Smooth muscle cell (in vitro differentiated cells): ENCODE measurements at regions not wholly inside any gene's neighbourhood (a gene's known extent, or its start where the extent isn't known, plus 50 kb on each side); places are given as distances from the start of the nearest gene placed in this dataset.

Source experiments
- DNase-seq: peaks from one replicate; lab custom pipeline; 2025; ENCODE audit not compliant: unreplicated experiment; lab: John Stamatoyannopoulos, UW
- H2AFZ ChIP-seq: fragments of 200-600 bp; sonication (generic); 2 replicates; pipeline ENCODE4 v1.6.0; 2016; ENCODE audit warnings: antibody characterized with exemption, low read depth, mild to moderate bottlenecking
- H3F3A ChIP-seq: fragments of 200-600 bp; sonication (generic); 2 replicates; pipeline ENCODE4 v1.6.0; 2017; ENCODE audit warnings: antibody characterized with exemption, low read depth
- H3K27ac ChIP-seq: fragments of 200-600 bp; sonication (generic); 2 replicates; pipeline ENCODE4 v1.5.1; 2016; ENCODE audit warnings: low read depth, mild to moderate bottlenecking
- H3K27me3 ChIP-seq: fragments of 200-600 bp; sonication (generic); 2 replicates; pipeline ENCODE4 v1.6.1; 2016; ENCODE audit warnings: low read depth, mild to moderate bottlenecking
- H3K36me3 ChIP-seq: fragments of 200-600 bp; sonication (generic); 2 replicates; pipeline ENCODE4 v1.5.1; 2016; ENCODE audit warnings: low read depth
- H3K4me1 ChIP-seq: fragments of 200-600 bp; sonication (generic); 2 replicates; pipeline ENCODE4 v1.5.1; 2016; ENCODE audit warnings: low read depth
- H3K4me2 ChIP-seq: fragments of 200-600 bp; sonication (generic); 2 replicates; pipeline ENCODE4 v1.6.0; 2016; ENCODE audit warnings: mild to moderate bottlenecking
- H3K4me3 ChIP-seq: fragments of 200-600 bp; sonication (generic); 2 replicates; pipeline ENCODE4 v1.5.1; 2016; ENCODE audit warnings: mild to moderate bottlenecking
- H3K79me2 ChIP-seq: fragments of 200-600 bp; sonication (generic); 2 replicates; pipeline ENCODE4 v1.6.0; 2016; ENCODE audit warnings: low read depth, mild to moderate bottlenecking
- H3K9ac ChIP-seq: fragments of 200-600 bp; sonication (generic); 2 replicates; pipeline ENCODE4 v1.6.0; 2016; ENCODE audit warnings: low read depth
- H3K9me3 ChIP-seq: fragments of 200-600 bp; sonication (generic); replicated peaks from 2 replicates; pipeline ENCODE4 v1.5.1; 2016; ENCODE audit warnings: low read depth
- H4K20me1 ChIP-seq: fragments of 200-600 bp; sonication (generic); 2 replicates; pipeline ENCODE4 v1.6.0; 2016; ENCODE audit warnings: low read depth
- WGBS: methylation state at CpG from one replicate; pipeline ENCODE4 v1.1.7; 2016; ENCODE audit warnings: low lambda C conversion rate; 5-methylcytosine and 5-hydroxymethylcytosine counted together
- TF ChIP-seq, protein P1 (sequence below): fragments of 200-600 bp; sonication (generic); IDR thresholded peaks from 2 replicates; pipeline ENCODE4 v1.5.1; 2017; ENCODE audit warnings: borderline replicate concordance, mild to moderate bottlenecking, antibody characterized with exemption; ENCODE audit not compliant: insufficient read depth, poor library complexity, severe bottlenecking

DNA sequence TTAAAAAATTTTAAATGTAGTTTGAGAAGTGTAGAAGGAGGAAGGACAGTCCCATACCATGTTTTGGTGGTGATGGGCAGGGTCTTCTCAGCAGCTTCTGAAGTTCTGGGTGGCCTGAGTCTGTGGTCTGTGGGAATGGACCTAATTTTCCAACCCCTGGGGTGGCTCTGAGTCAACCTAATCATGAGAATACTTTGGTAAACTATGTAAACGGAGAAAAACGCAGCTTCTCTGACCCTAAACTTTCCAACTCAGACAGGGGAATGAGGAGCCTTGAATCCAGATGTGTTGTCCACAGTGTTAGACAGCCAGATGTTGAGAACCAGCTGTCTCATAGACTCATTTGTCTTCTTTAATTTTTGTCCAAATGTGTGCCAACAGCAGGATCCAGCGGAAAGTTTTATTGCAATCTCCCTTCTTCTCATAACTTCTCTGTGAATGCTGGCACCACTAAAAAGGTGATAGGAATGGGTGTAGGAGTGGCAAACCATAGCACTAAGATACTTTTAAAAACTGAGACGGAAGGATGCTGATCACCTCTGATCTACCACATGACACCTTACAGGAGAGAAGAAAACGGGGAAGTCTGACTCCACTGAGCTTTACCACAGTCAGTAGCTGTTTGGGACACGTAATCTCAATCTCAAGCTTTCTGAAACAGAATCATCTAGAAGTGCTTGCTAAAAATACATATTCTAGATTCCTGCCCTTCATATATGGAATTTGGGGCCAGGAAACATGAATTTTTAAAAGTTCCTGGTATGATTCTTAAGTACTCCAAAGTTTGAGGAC lies 90.5 kb upstream of the PHYHIPL start:
- peaks cover 5% of the 10 kb centered on the region for H3F3A ChIP-seq
- H3K27me3 ChIP-seq, result no peaks in the 10 kb centered on the region
- TF ChIP-seq, protein P1, sequence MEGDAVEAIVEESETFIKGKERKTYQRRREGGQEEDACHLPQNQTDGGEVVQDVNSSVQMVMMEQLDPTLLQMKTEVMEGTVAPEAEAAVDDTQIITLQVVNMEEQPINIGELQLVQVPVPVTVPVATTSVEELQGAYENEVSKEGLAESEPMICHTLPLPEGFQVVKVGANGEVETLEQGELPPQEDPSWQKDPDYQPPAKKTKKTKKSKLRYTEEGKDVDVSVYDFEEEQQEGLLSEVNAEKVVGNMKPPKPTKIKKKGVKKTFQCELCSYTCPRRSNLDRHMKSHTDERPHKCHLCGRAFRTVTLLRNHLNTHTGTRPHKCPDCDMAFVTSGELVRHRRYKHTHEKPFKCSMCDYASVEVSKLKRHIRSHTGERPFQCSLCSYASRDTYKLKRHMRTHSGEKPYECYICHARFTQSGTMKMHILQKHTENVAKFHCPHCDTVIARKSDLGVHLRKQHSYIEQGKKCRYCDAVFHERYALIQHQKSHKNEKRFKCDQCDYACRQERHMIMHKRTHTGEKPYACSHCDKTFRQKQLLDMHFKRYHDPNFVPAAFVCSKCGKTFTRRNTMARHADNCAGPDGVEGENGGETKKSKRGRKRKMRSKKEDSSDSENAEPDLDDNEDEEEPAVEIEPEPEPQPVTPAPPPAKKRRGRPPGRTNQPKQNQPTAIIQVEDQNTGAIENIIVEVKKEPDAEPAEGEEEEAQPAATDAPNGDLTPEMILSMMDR, result no peak
- no peak overlapping the region for H2AFZ ChIP-seq
- no peak overlapping the region for H3K4me3 ChIP-seq
- no peak overlapping the region for H3K9ac ChIP-seq
- H3K79me2 ChIP-seq, result no peaks in the 10 kb centered on the region
- no peaks in the 10 kb centered on the region for H3K9me3 ChIP-seq
- no peaks in the 10 kb centered on the region for H4K20me1 ChIP-seq
- peak overlapping the region; percentile 49 for H3K4me2 ChIP-seq
- 63% methylated on average over 6 of the region's 6 CpGs for WGBS
- DNase-seq, result no peak
- no peaks in the 10 kb centered on the region for H3K36me3 ChIP-seq
- no peak overlapping the region for H3K27ac ChIP-seq
- H3K4me1 ChIP-seq, result peaks cover 5% of the 10 kb centered on the region

DNA sequence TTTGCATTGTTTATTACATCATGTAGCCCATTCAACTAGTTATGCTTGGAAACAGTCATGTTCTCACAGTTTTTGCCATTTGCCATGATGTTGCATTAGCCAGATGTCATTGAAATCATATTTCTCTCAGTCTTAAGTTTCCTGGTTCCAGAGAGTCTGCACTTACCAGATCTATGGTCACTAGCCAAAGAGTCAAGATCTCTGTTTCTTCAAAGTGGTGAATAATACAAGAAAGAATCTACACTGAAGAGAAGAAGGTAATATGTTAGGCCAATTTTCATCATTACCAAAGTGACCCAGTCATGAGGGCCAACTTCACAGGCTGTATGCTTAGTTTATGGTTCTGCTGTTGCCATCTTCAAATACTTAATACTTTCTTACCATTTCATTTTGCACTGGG lies 89.0 kb upstream of the PHYHIPL start:
- H3K4me3 ChIP-seq, result no peak overlapping the region
- H3K9ac ChIP-seq, result no peak overlapping the region
- no peaks in the 10 kb centered on the region for H4K20me1 ChIP-seq
- H3F3A ChIP-seq, result peaks cover 6% of the 10 kb centered on the region
- TF ChIP-seq, protein P1, result no peak
- H3K4me2 ChIP-seq, result no peak overlapping the region
- no peak for DNase-seq
- peaks cover 5% of the 10 kb centered on the region for H3K4me1 ChIP-seq
- no peaks in the 10 kb centered on the region for H3K27me3 ChIP-seq
- H3K79me2 ChIP-seq, result no peaks in the 10 kb centered on the region
- H3K27ac ChIP-seq, result no peak overlapping the region
- H3K36me3 ChIP-seq, result no peaks in the 10 kb centered on the region
- no peaks in the 10 kb centered on the region for H3K9me3 ChIP-seq
- H2AFZ ChIP-seq, result no peak overlapping the region

DNA sequence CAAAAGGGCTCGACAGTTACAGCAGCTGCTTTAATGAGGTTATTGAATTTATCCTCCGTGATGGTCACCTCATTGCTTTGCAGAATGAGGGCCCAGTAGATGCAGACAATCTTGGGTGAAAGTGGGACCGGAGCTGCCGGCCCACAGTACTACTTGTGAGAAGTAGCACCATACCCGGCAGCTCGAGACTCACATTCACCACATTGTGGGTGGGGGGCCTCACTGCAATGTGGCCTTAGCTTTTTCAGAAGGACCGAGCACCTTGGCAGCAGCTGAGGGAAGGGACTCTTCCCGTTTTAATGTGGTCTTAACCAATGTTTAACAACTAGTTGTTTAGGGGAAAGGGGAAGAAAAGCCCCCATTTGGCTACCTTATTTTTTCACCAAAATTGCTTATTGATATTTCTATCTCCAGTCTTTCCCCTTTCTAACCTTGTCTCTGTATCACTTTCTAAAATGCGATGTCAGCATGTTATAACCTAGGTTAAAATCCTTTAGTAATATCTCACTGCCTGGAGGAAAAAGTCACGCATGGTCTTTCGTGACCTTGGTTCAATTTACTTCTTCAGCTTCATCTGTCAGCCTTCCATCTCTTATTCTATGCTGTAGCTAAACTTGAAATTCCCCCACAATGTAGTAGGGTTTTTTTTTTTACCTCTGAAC lies 87.4 kb upstream of the PHYHIPL start:
- no peak overlapping the region for H3K9ac ChIP-seq

More for the DNA sequence above, 87.4 kb upstream of the PHYHIPL start:
- Histone ChIP-seq H3K79me2 (no peaks in the 10 kb centered on the region), H3K27ac (no peak overlapping the region), H2AFZ (no peak overlapping the region), H3K36me3 (no peaks in the 10 kb centered on the region), H3F3A (peaks cover 8% of the 10 kb centered on the region), H3K4me2 (no peak overlapping the region), H3K4me3 (no peak overlapping the region), H3K4me1 (peaks cover 5% of the 10 kb centered on the region), H3K27me3 (no peaks in the 10 kb centered on the region), H4K20me1 (no peaks in the 10 kb centered on the region), H3K9me3 (no peaks in the 10 kb centered on the region)
- no peak for DNase-seq
- 94% methylated on average over 11 of the region's 11 CpGs for WGBS
- TF ChIP-seq, protein P1, result no peak
